ENCODE measurements at regions not wholly inside any gene's neighbourhood (a gene's known extent, or its start where the extent isn't known, plus 50 kb on each side); places are given as distances from the start of the nearest gene placed in this dataset.

- TF ChIP-seq CTCF (conservative IDR thresholded peaks at IDR 0.05) (no peak), EZH2 (IDR thresholded peaks at IDR 0.05; ENCODE audit: low read depth) (no peak)
Observed at GRCh38 chr16:60180609-60181008, 1446.5 kb upstream of the GOT2 start.

All from PC-9 (cell line).